ENCODE measurements at regions not wholly inside any gene's neighbourhood (a gene's known extent, or its start where the extent isn't known, plus 50 kb on each side); places are given as distances from the start of the nearest gene placed in this dataset.

GRCh38 chr17:34010534-34010933, 244.6 kb upstream of the CCL2 start:
- TF ChIP-seq CTCF (conservative IDR thresholded peaks at IDR 0.05; ENCODE audit: low read length) (no peak), EZH2phosphoT487 (IDR thresholded peaks at IDR 0.05; ENCODE audit: borderline replicate concordance) (no peak)

Data from Loucy (cell line).